T-helper 9 cell (primary cell): ENCODE measurements at regions not wholly inside any gene's neighbourhood (a gene's known extent, or its start where the extent isn't known, plus 50 kb on each side); places are given as distances from the start of the nearest gene placed in this dataset.

ENCODE experiments used
- DNase-seq: peaks from one replicate; pipeline ENCODE4 v3.0.0-alpha.2; 2020

GRCh38 chr9:119609277-119609971, 240.2 kb upstream of the BRINP1 start:
- DNase-seq: no peak

GRCh38 chr9:119601632-119602031, 232.4 kb upstream of the BRINP1 start:
- no peak for DNase-seq

- DNase-seq: no peak
These were observed 228.3 kb upstream of the BRINP1 start for GRCh38 chr9:119597499-119597898.

GRCh38 chr9:119596703-119597102, 227.5 kb upstream of the BRINP1 start:
- no peak for DNase-seq

- DNase-seq: no peak
These were observed 219.9 kb upstream of the BRINP1 start for GRCh38 chr9:119588874-119589744.

- no peak for DNase-seq
These were observed 208.6 kb upstream of the BRINP1 start for GRCh38 chr9:119577881-119578280.

GRCh38 chr9:119559986-119560385, 190.8 kb upstream of the BRINP1 start:
- no peak for DNase-seq

GRCh38 chr9:119559056-119559455, 189.8 kb upstream of the BRINP1 start:
- DNase-seq: no peak

- peak; percentile 1 for DNase-seq
These were observed 187.1 kb upstream of the BRINP1 start for GRCh38 chr9:119556129-119556875.

- DNase-seq: no peak
These were observed 175.3 kb upstream of the BRINP1 start for GRCh38 chr9:119544492-119544891.

GRCh38 chr9:119537138-119537537, 167.9 kb upstream of the BRINP1 start:
- DNase-seq: no peak

GRCh38 chr9:119533504-119533903, 164.3 kb upstream of the BRINP1 start:
- no peak for DNase-seq

GRCh38 chr9:119526698-119527097, 157.5 kb upstream of the BRINP1 start:
- no peak for DNase-seq

- no peak for DNase-seq
These were observed 154.3 kb upstream of the BRINP1 start for GRCh38 chr9:119523508-119523907.

GRCh38 chr9:119522381-119522780, 153.1 kb upstream of the BRINP1 start:
- DNase-seq: no peak

GRCh38 chr9:119509291-119509905, 140.2 kb upstream of the BRINP1 start:
- DNase-seq: no peak

GRCh38 chr9:119501374-119501773, 132.1 kb upstream of the BRINP1 start:
- no peak for DNase-seq

GRCh38 chr9:119500072-119500771, 131.0 kb upstream of the BRINP1 start:
- no peak for DNase-seq

- no peak for DNase-seq
These were observed 118.0 kb upstream of the BRINP1 start for GRCh38 chr9:119487118-119487827.

GRCh38 chr9:119483153-119483552, 113.9 kb upstream of the BRINP1 start:
- DNase-seq: no peak

- no peak for DNase-seq
These were observed 108.0 kb upstream of the BRINP1 start for GRCh38 chr9:119477197-119477596.

- no peak for DNase-seq
These were observed 88.8 kb upstream of the BRINP1 start for GRCh38 chr9:119458068-119458467.
